ENCODE measurements at regions not wholly inside any gene's neighbourhood (a gene's known extent, or its start where the extent isn't known, plus 50 kb on each side); places are given as distances from the start of the nearest gene placed in this dataset.

- Histone ChIP-seq H3K27ac (ENCODE audit: extremely low read length, insufficient read depth, low read length) (no peak overlapping the region), H3K9ac (ENCODE audit: insufficient read depth, low read depth, low read length) (no peak overlapping the region), H3K4me2 (ENCODE audit: low read depth, low read length) (no peak overlapping the region), H2AFZ (ENCODE audit: low read length) (no peak overlapping the region), H3K4me1 (ENCODE audit: insufficient read depth, low read length) (no peaks in the 10 kb centered on the region), H3K27me3 (ENCODE audit: control insufficient read depth in 1 of 2, insufficient read depth in 2 of 2, low read length in 2 of 2) (no peaks in the 10 kb centered on the region), H3K36me3 (replicated peaks in 1 of 2; ENCODE audit: control insufficient read depth in 1 of 2, insufficient read depth in 2 of 2, low read length in 2 of 2) (no peaks in the 10 kb centered on the region), H3K79me2 (ENCODE audit: insufficient read depth, low read length) (no peaks in the 10 kb centered on the region), H3K4me3 (replicated peaks in 1 of 3; ENCODE audit: insufficient read depth in 1 of 3, low read depth in 2 of 3, low read length in 3 of 3) (no peak overlapping the region), H4K20me1 (ENCODE audit: insufficient read depth, low read length) (no peaks in the 10 kb centered on the region), H3K9me3 (ENCODE audit: low read length) (no peaks in the 10 kb centered on the region)
- peak; percentile 68 for DNase-seq (ENCODE audit: low spot score)
- in situ Hi-C loops (cut with HindIII; ENCODE audit: extremely low pct_ligation_motif_present, low pct_unique_long_range_greater_than_20kb), result loop anchor here (5.0 kb wide), 1 partner anchor 362 kb away; the partner anchor contains the start of gene PTGER3
- ChIA-PET POLR2A (no interaction called here), CTCF (ENCODE audit: low intra/inter-chr PET ratio, low total read pairs) (interaction anchor here (2.2 kb wide), 1 partner anchor 365 kb away, joined by 21 read pairs; no protein-coding TSS in a partner anchor)
- WGBS (ENCODE audit: low lambda C conversion rate), result 0% methylated on average over 2 of the region's 13 CpGs
- ATAC-seq, result peak; percentile 99
- intact Hi-C loops (cut with micrococcal nuclease; ENCODE audit: unreplicated experiment), result loop anchor here (1.0 kb wide), 2 partner anchors 211 to 365 kb away; no protein-coding TSS in a partner anchor
- no TSS peak for BruUV-seq (replicated peaks)
- FAIRE-seq, result peak; percentile 95
- TF ChIP-seq JUNB (CRISPR knock-in tag; IDR thresholded peaks at IDR 0.05; ENCODE audit: borderline replicate concordance) (no peak), ZNF781 (CRISPR knock-in tag; IDR thresholded peaks at IDR 0.05; ENCODE audit: borderline replicate concordance, not compliant biosample characterization) (peak; percentile 39), YEATS4 (CRISPR knock-in tag; IDR thresholded peaks at IDR 0.05; ENCODE audit: borderline replicate concordance) (no peak), ELF1 (CRISPR knock-in tag; IDR thresholded peaks at IDR 0.05) (no peak), ZNF207 (IDR thresholded peaks at IDR 0.05; ENCODE audit: borderline replicate concordance) (no peak), BHLHE40 (IDR thresholded peaks at IDR 0.05; ENCODE audit: low read length) (0 out of 2 replicates have a peak, but pooled peaks have one; percentile 8), ZNF792 (CRISPR knock-in tag; IDR thresholded peaks at IDR 0.05) (no peak), CEBPB (IDR thresholded peaks at IDR 0.05; ENCODE audit: borderline replicate concordance, low read depth, low read length) (peak; percentile 82; the same call in 1 of the 2 replicates), HOXA9 (CRISPR knock-in tag; IDR thresholded peaks at IDR 0.05; ENCODE audit: borderline replicate concordance) (no peak), ZNF7 (CRISPR knock-in tag; IDR thresholded peaks at IDR 0.05) (peak; percentile 56; the same call in 1 of the 2 replicates), CEBPG (CRISPR knock-in tag; IDR thresholded peaks at IDR 0.05) (peak; percentile 82), SALL1 (CRISPR knock-in tag; IDR thresholded peaks at IDR 0.05) (0 out of 2 replicates have a peak, but pooled peaks have one; percentile 26), ZNF770 (CRISPR knock-in tag; IDR thresholded peaks at IDR 0.05) (no peak), ZNF343 (CRISPR knock-in tag; IDR thresholded peaks at IDR 0.05) (no peak), ARID5B (CRISPR knock-in tag; IDR thresholded peaks at IDR 0.05) (peak; percentile 9; the same call in 1 of the 2 replicates), NR2F6 (IDR thresholded peaks at IDR 0.05) (peak; percentile 72), NR2F6 (CRISPR knock-in tag; IDR thresholded peaks at IDR 0.05) (peak; percentile 81), ZNF350 (CRISPR knock-in tag; IDR thresholded peaks at IDR 0.05; ENCODE audit: borderline replicate concordance, low read depth) (0 out of 2 replicates have a peak, but pooled peaks have one; percentile 22), ZBTB7A (CRISPR knock-in tag; IDR thresholded peaks at IDR 0.05) (no peak), ZNF891 (CRISPR knock-in tag; IDR thresholded peaks at IDR 0.05) (no peak)
Observed at GRCh38 chr1:70685300-70686286, 274.5 kb downstream of the CTH start.
